ENCODE measurements at regions not wholly inside any gene's neighbourhood (a gene's known extent, or its start where the extent isn't known, plus 50 kb on each side); places are given as distances from the start of the nearest gene placed in this dataset.
"Not testable (repeated sequence)": the region's sequence is repeated elsewhere in the genome, so short reads cannot be mapped to it uniquely, and the experiment has no call there.

- TF ChIP-seq, protein P1, sequence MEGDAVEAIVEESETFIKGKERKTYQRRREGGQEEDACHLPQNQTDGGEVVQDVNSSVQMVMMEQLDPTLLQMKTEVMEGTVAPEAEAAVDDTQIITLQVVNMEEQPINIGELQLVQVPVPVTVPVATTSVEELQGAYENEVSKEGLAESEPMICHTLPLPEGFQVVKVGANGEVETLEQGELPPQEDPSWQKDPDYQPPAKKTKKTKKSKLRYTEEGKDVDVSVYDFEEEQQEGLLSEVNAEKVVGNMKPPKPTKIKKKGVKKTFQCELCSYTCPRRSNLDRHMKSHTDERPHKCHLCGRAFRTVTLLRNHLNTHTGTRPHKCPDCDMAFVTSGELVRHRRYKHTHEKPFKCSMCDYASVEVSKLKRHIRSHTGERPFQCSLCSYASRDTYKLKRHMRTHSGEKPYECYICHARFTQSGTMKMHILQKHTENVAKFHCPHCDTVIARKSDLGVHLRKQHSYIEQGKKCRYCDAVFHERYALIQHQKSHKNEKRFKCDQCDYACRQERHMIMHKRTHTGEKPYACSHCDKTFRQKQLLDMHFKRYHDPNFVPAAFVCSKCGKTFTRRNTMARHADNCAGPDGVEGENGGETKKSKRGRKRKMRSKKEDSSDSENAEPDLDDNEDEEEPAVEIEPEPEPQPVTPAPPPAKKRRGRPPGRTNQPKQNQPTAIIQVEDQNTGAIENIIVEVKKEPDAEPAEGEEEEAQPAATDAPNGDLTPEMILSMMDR (IDR thresholded peaks at IDR 0.05), result not testable (repeated sequence)
- TF ChIP-seq POLR2A (IDR thresholded peaks at IDR 0.05), result not testable (repeated sequence)
Observed at GRCh38 chr7:66456431-66456830, 172.2 kb upstream of the KCTD7 start.

Data from right lobe of liver (tissue), 4 donors.